ENCODE measurements at regions not wholly inside any gene's neighbourhood (a gene's known extent, or its start where the extent isn't known, plus 50 kb on each side); places are given as distances from the start of the nearest gene placed in this dataset.

DNA sequence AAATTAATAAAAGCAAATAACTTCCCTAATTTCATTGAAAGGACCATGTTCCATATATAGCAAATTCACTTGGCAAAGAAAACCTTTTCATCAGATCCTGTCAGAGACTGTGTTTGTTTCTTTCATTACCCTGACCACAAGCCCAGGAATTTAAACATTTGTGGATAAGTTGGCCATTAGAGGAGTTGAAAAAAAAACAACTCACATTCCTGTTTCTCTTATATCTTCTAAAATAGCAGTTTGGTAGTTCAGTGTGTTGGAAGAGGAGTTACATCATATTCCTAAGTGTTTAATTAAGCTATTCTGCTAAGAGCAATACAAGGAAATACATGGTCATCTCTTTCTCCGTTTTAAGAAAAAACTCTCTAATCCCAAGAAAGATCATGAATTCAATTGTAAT lies 505.6 kb downstream of the TLE1 start:
- 87% methylated on average over 1 of the region's 1 CpG; no CpG with 5 or more reads in 1 of the 2 experiments for WGBS, 2 experiments (ENCODE audit: extremely low coverage in 1 of 2, insufficient coverage in 1 of 2, insufficient read length in 1 of 2, insufficient replicate concordance in 2 of 2, low coverage in 1 of 2, low lambda C conversion rate in 2 of 2, missing lambda C conversion rate in 1 of 2)
- Histone ChIP-seq H2BK120ac (replicated peaks; ENCODE audit: low read depth, low read length) (no peak overlapping the region), H3K27me3 (replicated peaks in 1 of 4; ENCODE audit: control insufficient read depth in 3 of 4, extremely low read depth in 1 of 4, insufficient read depth in 3 of 4, low read length in 3 of 4) (no peaks in the 10 kb centered on the region), H2AK5ac (ENCODE audit: low read depth, low read length) (no peak overlapping the region), H2BK12ac (ENCODE audit: low read depth, low read length) (no peak overlapping the region), H3K27ac (ENCODE audit: low read depth, low read length) (no peak overlapping the region), H4K5ac (ENCODE audit: insufficient read length, low read depth, low read length) (no peak overlapping the region), H3K9ac (replicated peaks in 1 of 4; ENCODE audit: extremely low read depth in 1 of 4, low read depth in 3 of 4, low read length in 3 of 4) (no peak overlapping the region), H2AFZ (ENCODE audit: low read length) (no peak overlapping the region), H3K9me3 (ENCODE audit: insufficient read depth in 2 of 2, low read depth in 1 of 2, low read length in 1 of 2) (no peaks in the 10 kb centered on the region), H3K79me2 (ENCODE audit: control insufficient read depth in 1 of 2, insufficient read depth in 2 of 2, low read length in 2 of 2) (no peaks in the 10 kb centered on the region), H4K91ac (replicated peaks; ENCODE audit: insufficient read length, low read length) (no peak overlapping the region), H4K20me1 (replicated peaks in 1 of 2; ENCODE audit: control insufficient read depth in 1 of 2, insufficient read depth in 2 of 2, low read length in 2 of 2) (no peaks in the 10 kb centered on the region), H3K4me3 (ENCODE audit: extremely low read depth in 1 of 4, insufficient read depth in 2 of 4, low read depth in 3 of 4, low read length in 4 of 4) (no peak overlapping the region), H2BK5ac (ENCODE audit: low read depth, low read length) (no peak overlapping the region), H3K23me2 (ENCODE audit: low read depth, low read length) (no peaks in the 10 kb centered on the region), H3K4ac (replicated peaks; ENCODE audit: insufficient read length, low read depth, low read length) (no peak overlapping the region), H2BK20ac (ENCODE audit: low read length) (no peak overlapping the region), H3K23ac (ENCODE audit: insufficient read length) (no peak overlapping the region), H3K79me1 (ENCODE audit: low read depth, low read length) (no peaks in the 10 kb centered on the region), H3K4me1 (replicated peaks in 1 of 4; ENCODE audit: control insufficient read depth in 3 of 4, insufficient read depth in 4 of 4, low read length in 3 of 4) (no peaks in the 10 kb centered on the region), H3K36me3 (ENCODE audit: control insufficient read depth in 2 of 4, insufficient read depth in 4 of 4, low read length in 3 of 4) (no peaks in the 10 kb centered on the region), H3K4me2 (ENCODE audit: insufficient read depth in 1 of 2, low read depth in 2 of 2, low read length in 2 of 2) (no peak overlapping the region), H3K56ac (replicated peaks; ENCODE audit: insufficient read length, low read depth, low read length) (no peak overlapping the region), H2BK15ac (ENCODE audit: low read length) (no peak overlapping the region), H4K8ac (ENCODE audit: extremely low read depth, insufficient read depth, low read length) (no peak overlapping the region), H3K14ac (ENCODE audit: insufficient read length) (no peak overlapping the region), H3K18ac (ENCODE audit: extremely low read depth, low read length) (no peak overlapping the region)
- ChIA-PET POLR2A (ENCODE audit: partially characterized antibody) (no interaction called here), CTCF (ENCODE audit: partially characterized antibody) (no interaction called here)
- no peak for DNase-seq (ENCODE audit: low read depth in 1 of 2, low spot score in 2 of 2)
- TF ChIP-seq BRCA1 (IDR thresholded peaks at IDR 0.05; ENCODE audit: low read depth, low read length): no peak
- no peak for FAIRE-seq
